AG04450 (cell line): ENCODE measurements at regions not wholly inside any gene's neighbourhood (a gene's known extent, or its start where the extent isn't known, plus 50 kb on each side); places are given as distances from the start of the nearest gene placed in this dataset.

ENCODE experiments used
- CTCF ChIA-PET: fragments of 300-600, 350-600 bp; formaldehyde crosslinking; extraction: SDS; loops from one replicate; lab custom pipeline; 2022; ENCODE audit warnings: antibody characterized with exemption, inconsistent platforms; lab: Charles Lee
- POLR2A ChIA-PET: fragments of 350-600 bp; formaldehyde crosslinking; extraction: SDS; loops from one replicate; lab custom pipeline; 2021; ENCODE audit warnings: antibody characterized with exemption, inconsistent platforms; lab: Yijun Ruan, JAX
- DNase-seq: peaks from one replicate; pipeline ENCODE4 v3.0.0-alpha.2; 2011; ENCODE audit warnings: low read depth, low spot score
- H3K27ac ChIP-seq: one replicate; pipeline ENCODE4 v1.5.1; 2012; ENCODE audit warnings: low read depth, low read length, control low read depth
- H3K27me3 ChIP-seq: one replicate; pipeline ENCODE4 v1.6.0; 2012; ENCODE audit warnings: low read length; ENCODE audit not compliant: control insufficient read depth, insufficient read depth
- H3K4me3 ChIP-seq: 2 replicates; pipeline ENCODE4 v1.5.1; 2011; ENCODE audit warnings: mild to moderate bottlenecking, low read depth, low read length, control low read depth
- H3K9me3 ChIP-seq: 2 replicates; pipeline ENCODE4 v1.5.1; 2012; ENCODE audit warnings: low read length; ENCODE audit not compliant: control insufficient read depth, insufficient read depth
- CTCF ChIP-seq: IDR thresholded peaks from 2 replicates; pipeline ENCODE4 v1.5.1; 2011; ENCODE audit warnings: low read depth, low read length, control low read depth, inconsistent platforms

- DNase-seq, result no peak
- Histone ChIP-seq H3K9me3 (no peaks in the 10 kb centered on the region), H3K27me3 (no peaks in the 10 kb centered on the region), H3K4me3 (no peak overlapping the region), H3K27ac (no peak overlapping the region)
- ChIA-PET POLR2A (no interaction called here), CTCF (no interaction called here)
- TF ChIP-seq CTCF, result no peak
These were observed 138.6 kb upstream of the LGR5 start for GRCh38 chr12:71300772-71301675.

GRCh38 chr12:71299541-71300376 lies 139.8 kb upstream of the LGR5 start:
- Histone ChIP-seq H3K27me3 (no peaks in the 10 kb centered on the region), H3K9me3 (no peaks in the 10 kb centered on the region), H3K27ac (no peak overlapping the region), H3K4me3 (no peak overlapping the region)
- ChIA-PET POLR2A (no interaction called here), CTCF (interaction anchor here (0.6 kb wide), 1 partner anchor 19 kb away, joined by 3 read pairs; no protein-coding TSS in a partner anchor)
- DNase-seq, result no peak
- no peak for TF ChIP-seq CTCF

- ChIA-PET POLR2A (no interaction called here), CTCF (interaction anchor here (1.2 kb wide), 1 partner anchor 95 kb away, joined by 3 read pairs; no protein-coding TSS in a partner anchor)
These were observed 140.1 kb upstream of the TSPAN8 start for GRCh38 chr12:71297930-71298329.

GRCh38 chr12:71295953-71296352 lies 138.2 kb upstream of the TSPAN8 start:
- TF ChIP-seq CTCF, result no peak
- Histone ChIP-seq H3K27me3 (no peaks in the 10 kb centered on the region), H3K4me3 (no peak overlapping the region), H3K9me3 (no peaks in the 10 kb centered on the region; the same call in 1 of the 2 replicates), H3K27ac (no peak overlapping the region)
- ChIA-PET POLR2A (no interaction called here), CTCF (no interaction called here)
- no peak for DNase-seq

More at GRCh38 chr12:71297930-71298329, 140.1 kb upstream of the TSPAN8 start:
- Histone ChIP-seq H3K4me3 (no peak overlapping the region), H3K27me3 (no peaks in the 10 kb centered on the region), H3K9me3 (no peaks in the 10 kb centered on the region), H3K27ac (no peak overlapping the region)
- TF ChIP-seq CTCF, result no peak
- no peak for DNase-seq
